Type B pancreatic cell (in vitro differentiated cells): ENCODE measurements at regions not wholly inside any gene's neighbourhood (a gene's known extent, or its start where the extent isn't known, plus 50 kb on each side); places are given as distances from the start of the nearest gene placed in this dataset.

Source experiments
- DNase-seq: peaks from one replicate; pipeline ENCODE4 v3.0.0; 2021; ENCODE audit warnings: mixed read lengths; ENCODE audit not compliant: unreplicated experiment; ENCODE audit errors: extremely low spot score
- H3K27ac Mint-ChIP-seq: 2 replicates; pipeline ENCODE4 v1.8.0; 2021; ENCODE audit warnings: mild to moderate bottlenecking, mixed read lengths
- H3K27me3 Mint-ChIP-seq: 2 replicates; pipeline ENCODE4 v1.8.0; 2021; ENCODE audit warnings: mixed read lengths
- H3K36me3 Mint-ChIP-seq: 2 replicates; pipeline ENCODE4 v1.8.0; 2021; ENCODE audit warnings: mixed read lengths
- H3K4me1 Mint-ChIP-seq: one replicate; pipeline ENCODE4 v1.8.0; 2021; ENCODE audit warnings: mixed read lengths; ENCODE audit not compliant: unreplicated experiment
- H3K4me3 Mint-ChIP-seq: 2 replicates; pipeline ENCODE4 v1.8.0; 2021; ENCODE audit warnings: mild to moderate bottlenecking, mixed read lengths
- H3K9me3 Mint-ChIP-seq: 2 replicates; pipeline ENCODE4 v1.8.0; 2021; ENCODE audit warnings: mixed read lengths
- TF ChIP-seq, protein P1 (sequence below): fragments of 200-600 bp; sonication (generic); conservative IDR thresholded peaks from 2 replicates; pipeline ENCODE4 v1.5.0; 2021; ENCODE audit warnings: antibody characterized with exemption, mild to moderate bottlenecking

DNA sequence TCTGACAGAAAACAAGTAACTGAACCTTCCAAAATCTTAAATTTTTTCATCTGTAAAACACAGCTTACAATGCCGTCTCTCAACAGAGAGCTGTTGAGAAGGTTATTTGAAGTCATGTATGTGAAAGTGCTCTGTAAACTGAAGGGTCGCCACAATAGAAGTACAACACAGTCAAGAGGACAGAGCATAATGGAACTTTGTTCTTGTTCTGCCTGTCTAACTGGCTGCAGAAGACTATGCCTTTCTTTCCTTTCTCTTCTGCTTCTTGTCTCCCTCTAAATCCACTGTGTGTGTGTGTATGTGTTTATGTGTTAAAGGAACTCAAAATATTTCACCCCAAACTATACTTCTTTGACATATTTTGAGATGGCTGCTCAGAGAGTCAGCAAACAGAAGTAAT, 365.8 kb upstream of the RND3 start:
- no peak overlapping the region for H3K4me3 Mint-ChIP-seq
- H3K27me3 Mint-ChIP-seq = no peaks in the 10 kb centered on the region
- TF ChIP-seq, protein P1, sequence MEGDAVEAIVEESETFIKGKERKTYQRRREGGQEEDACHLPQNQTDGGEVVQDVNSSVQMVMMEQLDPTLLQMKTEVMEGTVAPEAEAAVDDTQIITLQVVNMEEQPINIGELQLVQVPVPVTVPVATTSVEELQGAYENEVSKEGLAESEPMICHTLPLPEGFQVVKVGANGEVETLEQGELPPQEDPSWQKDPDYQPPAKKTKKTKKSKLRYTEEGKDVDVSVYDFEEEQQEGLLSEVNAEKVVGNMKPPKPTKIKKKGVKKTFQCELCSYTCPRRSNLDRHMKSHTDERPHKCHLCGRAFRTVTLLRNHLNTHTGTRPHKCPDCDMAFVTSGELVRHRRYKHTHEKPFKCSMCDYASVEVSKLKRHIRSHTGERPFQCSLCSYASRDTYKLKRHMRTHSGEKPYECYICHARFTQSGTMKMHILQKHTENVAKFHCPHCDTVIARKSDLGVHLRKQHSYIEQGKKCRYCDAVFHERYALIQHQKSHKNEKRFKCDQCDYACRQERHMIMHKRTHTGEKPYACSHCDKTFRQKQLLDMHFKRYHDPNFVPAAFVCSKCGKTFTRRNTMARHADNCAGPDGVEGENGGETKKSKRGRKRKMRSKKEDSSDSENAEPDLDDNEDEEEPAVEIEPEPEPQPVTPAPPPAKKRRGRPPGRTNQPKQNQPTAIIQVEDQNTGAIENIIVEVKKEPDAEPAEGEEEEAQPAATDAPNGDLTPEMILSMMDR = no peak
- no peaks in the 10 kb centered on the region for H3K36me3 Mint-ChIP-seq
- H3K9me3 Mint-ChIP-seq = peaks cover 9% of the 10 kb centered on the region
- no peak for DNase-seq
- peak overlapping the region; percentile 32 for H3K27ac Mint-ChIP-seq
- H3K4me1 Mint-ChIP-seq = peaks cover 8% of the 10 kb centered on the region

DNA sequence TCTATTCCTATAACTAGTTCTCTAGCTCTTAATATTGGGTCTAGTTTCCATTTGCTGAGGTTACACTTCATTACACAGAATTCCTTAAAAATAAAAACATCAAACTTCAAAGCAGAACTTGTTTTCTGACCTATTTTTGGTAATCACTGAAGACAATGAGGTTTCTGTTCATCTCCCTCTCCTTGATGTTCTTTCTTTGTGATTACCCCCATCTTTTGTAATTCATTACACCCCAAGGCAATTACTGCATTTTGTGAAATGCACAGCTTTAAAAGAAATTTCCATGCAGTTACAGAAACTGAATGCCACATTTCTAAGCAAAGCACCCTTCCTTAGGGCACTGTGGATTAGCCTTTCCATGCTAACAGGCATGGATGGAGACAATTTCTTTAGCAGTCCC, 363.2 kb upstream of the RND3 start:
- no peak for DNase-seq
- TF ChIP-seq, protein P1 = no peak
- peaks cover 21% of the 10 kb centered on the region for H3K4me1 Mint-ChIP-seq

DNA sequence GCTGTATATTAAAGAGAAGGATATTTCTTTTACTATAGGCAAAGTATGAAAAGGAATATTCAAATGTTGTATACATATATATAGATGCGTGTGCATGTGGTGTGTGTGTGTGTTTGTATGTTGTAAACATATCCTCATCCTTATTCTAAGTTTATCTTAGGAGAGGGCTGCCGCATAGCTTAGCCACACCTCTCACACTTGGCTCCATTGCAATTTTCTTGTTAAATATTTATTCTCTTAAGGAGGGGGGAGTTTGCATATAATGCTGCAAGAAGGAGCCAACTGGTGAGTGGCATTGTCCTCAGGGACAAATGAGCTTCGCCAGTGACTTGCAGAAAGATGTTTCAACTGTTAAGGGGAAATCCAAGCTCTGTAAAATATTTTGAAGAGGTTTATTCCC, 360.1 kb upstream of the RND3 start:
- H3K4me1 Mint-ChIP-seq = peaks cover 12% of the 10 kb centered on the region
- no peak for DNase-seq
- H3K9me3 Mint-ChIP-seq = peaks cover 9% of the 10 kb centered on the region
- H3K27me3 Mint-ChIP-seq = no peaks in the 10 kb centered on the region
- TF ChIP-seq, protein P1 = no peak
- no peaks in the 10 kb centered on the region for H3K36me3 Mint-ChIP-seq
- H3K4me3 Mint-ChIP-seq = no peak overlapping the region
- no peak overlapping the region for H3K27ac Mint-ChIP-seq

More for the DNA sequence above, 363.2 kb upstream of the RND3 start:
- Mint-ChIP-seq H3K27me3 (no peaks in the 10 kb centered on the region), H3K4me3 (no peak overlapping the region), H3K9me3 (peaks cover 9% of the 10 kb centered on the region), H3K27ac (no peak overlapping the region), H3K36me3 (no peaks in the 10 kb centered on the region)

DNA sequence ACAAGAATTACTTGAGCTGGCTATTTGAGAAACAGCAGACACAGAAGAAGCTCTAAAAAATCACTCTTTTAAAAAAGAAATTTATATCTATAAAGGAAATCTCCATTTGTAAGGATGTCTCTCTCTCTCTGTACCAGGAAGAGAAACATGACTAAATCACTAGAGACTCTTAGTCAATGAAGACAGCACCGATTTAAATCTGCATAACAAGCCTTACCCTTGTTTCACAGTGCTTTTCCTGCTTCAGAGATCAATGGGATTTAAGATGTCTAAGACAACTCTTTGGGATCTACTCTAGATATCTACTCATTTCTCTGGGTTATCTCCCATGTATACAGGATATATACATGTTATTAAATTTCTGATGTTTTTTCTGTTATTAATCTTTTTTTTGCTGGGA, 359.2 kb upstream of the RND3 start:
- Mint-ChIP-seq H3K27me3 (no peaks in the 10 kb centered on the region), H3K27ac (no peak overlapping the region), H3K4me1 (peaks cover 12% of the 10 kb centered on the region), H3K9me3 (peaks cover 6% of the 10 kb centered on the region), H3K36me3 (no peaks in the 10 kb centered on the region), H3K4me3 (no peak overlapping the region)
- DNase-seq = no peak
- TF ChIP-seq, protein P1 = no peak

DNA sequence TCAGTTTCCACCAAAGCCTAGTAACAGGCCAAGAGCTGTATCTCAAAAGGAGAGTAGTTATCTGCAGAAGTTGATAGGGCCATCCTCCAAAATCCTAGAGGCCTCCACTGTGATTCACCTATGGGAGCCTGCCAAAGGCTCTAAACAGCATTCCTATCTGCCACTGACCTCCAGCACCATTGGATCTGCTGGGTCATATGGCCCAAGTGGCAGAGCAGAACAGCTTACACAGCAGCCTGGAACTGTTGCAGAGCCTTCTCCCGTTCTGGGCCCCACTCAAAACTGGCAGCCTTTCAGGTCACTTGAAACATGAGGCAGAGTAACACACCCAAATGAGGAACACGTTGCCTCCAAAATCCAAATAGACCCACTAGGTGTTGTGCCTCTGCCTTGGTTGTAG, 345.2 kb upstream of the RND3 start:
- Mint-ChIP-seq H3K27ac (no peak overlapping the region), H3K36me3 (no peaks in the 10 kb centered on the region), H3K27me3 (no peaks in the 10 kb centered on the region), H3K4me3 (no peak overlapping the region), H3K9me3 (peaks cover 16% of the 10 kb centered on the region), H3K4me1 (no peaks in the 10 kb centered on the region)
- no peak for DNase-seq
- TF ChIP-seq, protein P1 = no peak

DNA sequence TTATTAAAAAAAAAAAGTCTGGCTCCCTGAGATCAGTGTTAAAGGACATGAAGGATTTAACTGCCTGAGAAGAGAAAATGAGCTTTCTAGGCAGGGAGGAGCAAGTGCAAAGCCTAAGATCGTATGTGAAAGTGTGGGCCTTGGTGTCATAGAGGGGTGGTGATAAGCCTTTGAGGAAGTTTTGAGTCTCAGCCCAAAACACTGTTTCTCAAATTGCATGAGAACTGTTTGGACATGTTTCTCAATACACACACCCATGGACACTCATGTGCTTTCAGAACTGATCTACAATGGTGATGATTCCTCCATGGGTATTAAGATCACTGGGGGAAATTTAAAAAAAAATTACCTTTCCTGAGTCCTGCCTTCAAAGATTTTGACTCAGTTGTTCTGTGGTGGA, 336.7 kb upstream of the RND3 start:
- Mint-ChIP-seq H3K27me3 (no peaks in the 10 kb centered on the region), H3K4me3 (no peak overlapping the region), H3K27ac (no peak overlapping the region), H3K4me1 (no peaks in the 10 kb centered on the region), H3K36me3 (no peaks in the 10 kb centered on the region), H3K9me3 (peaks cover 9% of the 10 kb centered on the region)
- no peak for DNase-seq
- TF ChIP-seq, protein P1 = no peak
